ENCODE measurements at regions not wholly inside any gene's neighbourhood (a gene's known extent, or its start where the extent isn't known, plus 50 kb on each side); places are given as distances from the start of the nearest gene placed in this dataset.

- no peaks in the 10 kb centered on the region for H3K36me3 ChIP-seq (ENCODE audit: insufficient read depth)
- no peaks in the 10 kb centered on the region for H3K27me3 ChIP-seq (ENCODE audit: insufficient read depth, low read depth)
- no peak overlapping the region for H3K27ac ChIP-seq
- TF ChIP-seq CTCF (conservative IDR thresholded peaks at IDR 0.05; ENCODE audit: low read depth, low read length): no peak
- no peak overlapping the region for H3K4me3 ChIP-seq (IDR thresholded peaks at IDR 0.05; ENCODE audit: insufficient read depth, low read depth, low read length)
- no peaks in the 10 kb centered on the region for H4K20me1 ChIP-seq (ENCODE audit: insufficient read depth)
- no peaks in the 10 kb centered on the region for H3K79me2 ChIP-seq (ENCODE audit: insufficient read depth, low read depth)
- H3K4me2 ChIP-seq: no peak overlapping the region
- H3K4me1 ChIP-seq (ENCODE audit: low read depth, poor library complexity, severe bottlenecking): no peaks in the 10 kb centered on the region
- H2AFZ ChIP-seq (ENCODE audit: low read depth): no peak overlapping the region
- H3K9ac ChIP-seq: no peak overlapping the region
These were observed 1046.5 kb downstream of the GALC start for GRCh38 chr14:86946446-86946845.

- Histone ChIP-seq H3K9ac (no peak overlapping the region), H3K36me3 (ENCODE audit: insufficient read depth) (no peaks in the 10 kb centered on the region), H3K4me1 (ENCODE audit: low read depth, poor library complexity, severe bottlenecking) (no peaks in the 10 kb centered on the region), H3K79me2 (ENCODE audit: insufficient read depth, low read depth) (no peaks in the 10 kb centered on the region), H2AFZ (ENCODE audit: low read depth) (no peak overlapping the region), H3K27me3 (ENCODE audit: insufficient read depth, low read depth) (no peaks in the 10 kb centered on the region), H3K4me2 (no peak overlapping the region), H3K4me3 (IDR thresholded peaks at IDR 0.05; ENCODE audit: insufficient read depth, low read depth, low read length) (no peak overlapping the region), H4K20me1 (ENCODE audit: insufficient read depth) (no peaks in the 10 kb centered on the region), H3K27ac (no peak overlapping the region)
- no peak for TF ChIP-seq CTCF (conservative IDR thresholded peaks at IDR 0.05; ENCODE audit: low read depth, low read length)
These were observed 1048.5 kb downstream of the GALC start for GRCh38 chr14:86944434-86944833.

GRCh38 chr14:86943391-86944365 is 1049.3 kb downstream of the GALC start:
- H3K4me1 ChIP-seq (ENCODE audit: low read depth, poor library complexity, severe bottlenecking): no peaks in the 10 kb centered on the region
- TF ChIP-seq CTCF (conservative IDR thresholded peaks at IDR 0.05; ENCODE audit: low read depth, low read length): no peak
- H3K79me2 ChIP-seq (ENCODE audit: insufficient read depth, low read depth): no peaks in the 10 kb centered on the region
- H3K27me3 ChIP-seq (ENCODE audit: insufficient read depth, low read depth): no peaks in the 10 kb centered on the region
- H3K9ac ChIP-seq: no peak overlapping the region
- H3K4me2 ChIP-seq: no peak overlapping the region
- H3K27ac ChIP-seq: no peak overlapping the region
- H4K20me1 ChIP-seq (ENCODE audit: insufficient read depth): no peaks in the 10 kb centered on the region
- no peak overlapping the region for H2AFZ ChIP-seq (ENCODE audit: low read depth)
- H3K36me3 ChIP-seq (ENCODE audit: insufficient read depth): no peaks in the 10 kb centered on the region
- H3K4me3 ChIP-seq (IDR thresholded peaks at IDR 0.05; ENCODE audit: insufficient read depth, low read depth, low read length): no peak overlapping the region

- no peak overlapping the region for H3K4me2 ChIP-seq
These were observed 1050.0 kb downstream of the GALC start for GRCh38 chr14:86942936-86943335.

More at GRCh38 chr14:86942936-86943335, 1050.0 kb downstream of the GALC start:
- Histone ChIP-seq H3K4me1 (ENCODE audit: low read depth, poor library complexity, severe bottlenecking) (no peaks in the 10 kb centered on the region), H3K27me3 (ENCODE audit: insufficient read depth, low read depth) (no peaks in the 10 kb centered on the region), H3K4me3 (IDR thresholded peaks at IDR 0.05; ENCODE audit: insufficient read depth, low read depth, low read length) (no peak overlapping the region), H3K27ac (no peak overlapping the region), H3K36me3 (ENCODE audit: insufficient read depth) (no peaks in the 10 kb centered on the region), H4K20me1 (ENCODE audit: insufficient read depth) (no peaks in the 10 kb centered on the region), H3K9ac (no peak overlapping the region), H3K79me2 (ENCODE audit: insufficient read depth, low read depth) (no peaks in the 10 kb centered on the region), H2AFZ (ENCODE audit: low read depth) (no peak overlapping the region)
- no peak for TF ChIP-seq CTCF (conservative IDR thresholded peaks at IDR 0.05; ENCODE audit: low read depth, low read length)

Data from KMS-11 (cell line).